ENCODE measurements at regions not wholly inside any gene's neighbourhood (a gene's known extent, or its start where the extent isn't known, plus 50 kb on each side); places are given as distances from the start of the nearest gene placed in this dataset.
A peak's percentile ranks its signal among the peaks of the same experiment; 100 is the strongest.

GRCh38 chr4:184879271-184879670 is 53.5 kb upstream of the ACSL1 start:
- DNase-seq, result no peak

- DNase-seq, result no peak
These were observed 56.5 kb upstream of the ACSL1 start for GRCh38 chr4:184882276-184882675.

GRCh38 chr4:184883024-184883423 is 57.3 kb upstream of the ACSL1 start:
- DNase-seq, result no peak

- no peak for DNase-seq
These were observed 59.1 kb upstream of the ACSL1 start for GRCh38 chr4:184884883-184885282.

GRCh38 chr4:184885602-184886001 is 59.8 kb upstream of the ACSL1 start:
- DNase-seq, result no peak

- no peak for DNase-seq
These were observed 61.6 kb upstream of the ACSL1 start for GRCh38 chr4:184887333-184887732.

- DNase-seq, result no peak
These were observed 62.2 kb upstream of the ACSL1 start for GRCh38 chr4:184887947-184888346.

- peak; percentile 68 to 88 (median 82) for DNase-seq
These were observed 64.0 kb upstream of the ACSL1 start for GRCh38 chr4:184889666-184890335.

GRCh38 chr4:184890499-184890898 is 64.7 kb upstream of the ACSL1 start:
- DNase-seq, result no peak

GRCh38 chr4:184891816-184892397 is 66.1 kb upstream of the ACSL1 start:
- no peak for DNase-seq

GRCh38 chr4:184892999-184893398 is 67.2 kb upstream of the ACSL1 start:
- DNase-seq, result no peak

GRCh38 chr4:184893801-184894571 is 68.2 kb upstream of the ACSL1 start:
- DNase-seq, result peak in 1 of 4 experiments; percentile 43

- DNase-seq, result peak; percentile 48 to 86 (median 76)
These were observed 69.4 kb upstream of the ACSL1 start for GRCh38 chr4:184895012-184895695.

GRCh38 chr4:184896868-184897715 is 71.3 kb upstream of the ACSL1 start:
- peak; percentile 82 to 95 (median 90) for DNase-seq

- peak; percentile 56 to 80 (median 77) for DNase-seq
These were observed 72.1 kb upstream of the ACSL1 start for GRCh38 chr4:184897895-184898294.

- peak in 1 of 4 experiments; percentile 29 for DNase-seq
These were observed 73.0 kb upstream of the ACSL1 start for GRCh38 chr4:184898793-184899192.

GRCh38 chr4:184899261-184900134 is 73.7 kb upstream of the ACSL1 start:
- DNase-seq, result peak in 3 of 4 experiments; percentile 38 to 62 (median 60)

- DNase-seq, result no peak
These were observed 74.4 kb upstream of the ACSL1 start for GRCh38 chr4:184900184-184900583.

GRCh38 chr4:184902550-184902949 is 76.8 kb upstream of the ACSL1 start:
- no peak for DNase-seq

- no peak for DNase-seq
These were observed 80.8 kb upstream of the ACSL1 start for GRCh38 chr4:184906480-184907097.

- no peak for DNase-seq
These were observed 81.4 kb upstream of the ACSL1 start for GRCh38 chr4:184907216-184907615.
